Esophagus muscularis mucosa (tissue), 4 donors: ENCODE measurements at regions not wholly inside any gene's neighbourhood (a gene's known extent, or its start where the extent isn't known, plus 50 kb on each side); places are given as distances from the start of the nearest gene placed in this dataset.

ENCODE experiments used
- DNase-seq: peaks from one replicate; pipeline ENCODE4 v3.0.0-alpha.2; 2017; ENCODE audit errors: extremely low spot score
- H3K27ac ChIP-seq, 4 donors: fragments of 200-600 bp; sonication (generic); replicated peaks in 1 of 4; 1 replicate in 3 of 4; 2 replicates in 1 of 4; pipeline ENCODE4 v1.5.1; 2016 to 2019; ENCODE audit warnings: mild to moderate bottlenecking in 1 of 4
- H3K27me3 ChIP-seq, 4 donors: fragments of 200-600 bp; sonication (generic); one replicate each; pipeline versions ENCODE4 v1.5.1 to v1.6.0; 2016 to 2019
- H3K36me3 ChIP-seq, 4 donors: fragments of 200-600 bp; sonication (generic); one replicate each; pipeline ENCODE4 v1.5.1; 2016 to 2019
- H3K4me1 ChIP-seq, 4 donors: fragments of 200-600 bp; sonication (generic); one replicate each; pipeline ENCODE4 v1.5.1; 2016 to 2019
- H3K4me3 ChIP-seq, 4 donors: fragments of 200-600 bp; sonication (generic); 1 replicate in 2 of 4; 2 replicates in 2 of 4; pipeline ENCODE4 v1.5.1; 2016 to 2019; ENCODE audit warnings: mild to moderate bottlenecking in 4 of 4, moderate library complexity in 1 of 4
- H3K9me3 ChIP-seq, 4 donors: fragments of 200-600 bp; sonication (generic); 1 replicate in 3 of 4; 2 replicates in 1 of 4; pipeline ENCODE4 v1.5.1; 2016 to 2019
- CTCF ChIP-seq, 3 experiments: fragments of 200-600 bp in 2 of 3; fragments of 450-650 bp in 1 of 3; sonication (generic) in 2 of 3; IDR thresholded peaks; one replicate each; pipeline ENCODE4 v1.5.1; 2017 to 2019; ENCODE audit warnings: antibody characterized with exemption in 3 of 3, mild to moderate bottlenecking in 2 of 3, moderate library complexity in 1 of 3
- EP300 ChIP-seq: sonication (generic); formaldehyde crosslinking; IDR thresholded peaks from one replicate; pipeline ENCODE4 v1.6.1; 2017; ENCODE audit warnings: antibody characterized with exemption
- POLR2A ChIP-seq: fragments of 450-650 bp; IDR thresholded peaks from one replicate; pipeline ENCODE4 v1.6.1; 2017; ENCODE audit warnings: antibody characterized with exemption, moderate library complexity, mild to moderate bottlenecking, low read depth
- POLR2AphosphoS5 ChIP-seq, 2 donors: sonication (generic); formaldehyde crosslinking; IDR thresholded peaks; one replicate each; pipeline ENCODE4 v1.6.1; 2017; ENCODE audit warnings: antibody characterized with exemption in 2 of 2
- WGBS: methylation state at CpG from one replicate; pipeline ENCODE4 v1.1.5; 2018; 5-methylcytosine and 5-hydroxymethylcytosine counted together
- intact Hi-C: fragments of 100-400 bp; cut with DNase I; formaldehyde crosslinking; loops from one replicate; pipeline ENCODE4 v1.15.1; 2023

DNA sequence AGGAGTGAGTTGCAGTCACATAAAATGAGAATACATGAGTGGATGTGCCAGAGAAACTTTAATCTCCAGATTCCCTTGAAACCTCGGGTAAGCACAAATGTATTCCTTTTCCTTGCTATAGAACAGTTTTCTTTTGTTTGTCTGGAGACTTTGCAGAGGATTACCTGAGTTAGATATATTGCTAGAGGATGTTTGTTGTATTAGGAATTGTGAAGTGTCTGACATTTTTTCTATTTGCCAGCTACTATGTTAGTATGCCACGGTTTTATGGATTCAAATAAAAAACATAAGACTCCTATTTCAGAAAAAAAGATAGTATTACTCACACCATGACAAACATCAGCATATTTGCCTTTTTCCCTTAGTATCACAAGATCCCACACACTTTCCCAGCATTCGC, 844.9 kb upstream of the SLITRK5 start:
- WGBS, result 75% methylated on average over 3 of the region's 3 CpGs

GRCh38 chr13:86830046-86830445, 841.1 kb upstream of the SLITRK5 start:
- 49% methylated on average over 4 of the region's 4 CpGs for WGBS

More for the DNA sequence above, 844.9 kb upstream of the SLITRK5 start:
- intact Hi-C loops, result no loop called here
- Histone ChIP-seq H3K4me1 (no peaks in the 10 kb centered on the region), H3K27ac (no peak overlapping the region), H3K36me3 (no peaks in the 10 kb centered on the region), H3K27me3 (no peaks in the 10 kb centered on the region), H3K4me3 (no peak overlapping the region), H3K9me3 (no peaks in the 10 kb centered on the region)
- TF ChIP-seq POLR2A (no peak), EP300 (no peak), CTCF (IDR thresholded peaks at IDR 0.05) (no peak)
- DNase-seq, result no peak

DNA sequence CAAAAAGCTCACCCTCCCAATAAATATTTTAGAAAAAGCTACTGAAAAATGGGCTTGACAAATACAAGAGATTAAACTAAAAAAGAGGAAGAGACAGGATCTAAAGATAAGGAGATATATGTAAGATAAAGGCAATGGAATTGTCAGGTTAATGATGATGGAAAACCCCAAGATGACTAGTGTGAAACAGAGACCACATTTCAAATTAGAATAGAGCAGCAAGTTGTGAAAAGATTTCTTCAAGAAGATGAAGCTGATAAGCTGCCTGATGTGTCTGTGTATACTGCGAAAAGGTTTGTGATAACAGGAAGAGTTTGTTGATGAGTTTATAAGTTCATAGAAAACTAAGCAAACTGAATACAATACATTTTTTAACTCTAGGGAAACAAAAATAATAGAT, 840.1 kb upstream of the SLITRK5 start:
- intact Hi-C loops, result no loop called here
- no peaks in the 10 kb centered on the region for H3K36me3 ChIP-seq
- WGBS, result 45% methylated on average over 1 of the region's 1 CpG

More at GRCh38 chr13:86830046-86830445, 841.1 kb upstream of the SLITRK5 start:
- Histone ChIP-seq H3K27me3 (no peaks in the 10 kb centered on the region), H3K27ac (no peak overlapping the region), H3K36me3 (no peaks in the 10 kb centered on the region), H3K4me1 (no peaks in the 10 kb centered on the region), H3K4me3 (no peak overlapping the region), H3K9me3 (no peaks in the 10 kb centered on the region)
- no peak for DNase-seq
- no peak for TF ChIP-seq POLR2AphosphoS5 (IDR thresholded peaks at IDR 0.05)
- no peak for TF ChIP-seq CTCF (IDR thresholded peaks at IDR 0.05)
- TF ChIP-seq POLR2A, result no peak
- TF ChIP-seq EP300, result no peak
- intact Hi-C loops, result no loop called here

DNA sequence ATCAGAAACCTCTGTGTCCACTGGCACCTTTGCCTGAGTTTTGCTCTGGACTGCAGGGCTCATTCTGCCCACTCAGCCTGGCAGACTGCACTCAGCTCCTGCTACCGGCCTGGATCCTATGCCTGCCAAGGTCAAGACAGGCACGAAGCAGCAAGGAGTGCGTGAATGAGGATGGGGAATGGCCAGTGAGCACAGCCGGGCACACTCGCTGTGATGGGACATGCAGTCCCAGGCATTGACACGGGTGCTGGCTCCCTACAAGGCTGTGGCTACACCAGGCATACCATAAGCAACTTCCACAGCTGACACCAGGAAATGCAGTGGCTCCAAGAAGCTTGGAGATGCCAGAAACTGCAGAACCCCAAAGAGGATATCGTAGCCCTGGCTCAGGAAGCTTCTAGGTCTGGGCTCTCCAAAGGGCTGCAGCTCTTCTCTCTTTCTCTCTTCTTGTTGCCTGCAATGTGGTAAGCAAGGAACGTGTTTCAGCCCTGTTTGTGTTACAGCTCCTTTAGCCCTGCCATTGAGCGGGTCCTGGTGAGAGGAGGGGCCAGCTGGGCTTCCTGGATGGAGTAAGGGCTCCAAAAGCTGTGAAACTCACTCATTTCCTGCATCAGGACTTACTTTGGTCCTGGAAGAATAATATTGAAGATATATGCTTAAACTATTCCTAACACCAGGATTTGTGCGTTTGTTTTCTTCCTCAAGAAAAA, 832.6 kb upstream of the SLITRK5 start:
- 79% methylated on average over 7 of the region's 10 CpGs for WGBS

More for the DNA sequence above, 840.1 kb upstream of the SLITRK5 start:
- Histone ChIP-seq H3K4me1 (no peaks in the 10 kb centered on the region), H3K9me3 (no peaks in the 10 kb centered on the region), H3K27ac (no peak overlapping the region), H3K4me3 (no peak overlapping the region), H3K27me3 (no peaks in the 10 kb centered on the region)
- no peak for TF ChIP-seq EP300
- no peak for TF ChIP-seq POLR2A
- TF ChIP-seq POLR2AphosphoS5 (IDR thresholded peaks at IDR 0.05), result no peak
- TF ChIP-seq CTCF (IDR thresholded peaks at IDR 0.05), result no peak
- no peak for DNase-seq

More for the DNA sequence above, 832.6 kb upstream of the SLITRK5 start:
- DNase-seq, result no peak
- no peak overlapping the region for H3K27ac ChIP-seq
- H3K9me3 ChIP-seq, result no peaks in the 10 kb centered on the region
- H3K4me3 ChIP-seq, result no peak overlapping the region
- TF ChIP-seq POLR2AphosphoS5 (IDR thresholded peaks at IDR 0.05) (no peak), POLR2A (no peak), EP300 (no peak), CTCF (IDR thresholded peaks at IDR 0.05) (no peak)
- no peaks in the 10 kb centered on the region for H3K36me3 ChIP-seq
- no peaks in the 10 kb centered on the region for H3K27me3 ChIP-seq
- no peaks in the 10 kb centered on the region for H3K4me1 ChIP-seq
- intact Hi-C loops, result no loop called here
